ENCODE measurements at regions not wholly inside any gene's neighbourhood (a gene's known extent, or its start where the extent isn't known, plus 50 kb on each side); places are given as distances from the start of the nearest gene placed in this dataset.

DNA sequence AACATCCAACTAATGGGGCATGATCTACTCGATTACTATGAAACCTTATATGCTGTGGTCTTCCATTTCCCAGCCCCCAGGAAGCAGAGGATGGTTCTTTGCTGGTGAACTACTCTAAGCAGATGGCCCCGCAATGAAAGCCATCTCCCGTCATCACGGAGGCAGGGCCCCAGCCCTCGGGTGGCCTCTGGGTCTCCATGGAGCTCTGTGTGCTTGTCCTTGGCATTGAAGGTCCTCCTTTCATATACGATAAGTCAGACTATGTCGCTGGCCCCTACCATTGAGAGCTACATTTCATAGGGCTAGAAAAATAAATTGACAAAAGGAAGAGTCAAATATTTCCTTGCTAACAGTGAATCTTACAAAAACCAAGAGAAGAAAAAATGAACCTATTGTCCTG lies 416.8 kb downstream of the CMPK2 start:
- no peaks in the 10 kb centered on the region for H3K79me2 ChIP-seq (ENCODE audit: low read length)
- H4K20me1 ChIP-seq (ENCODE audit: low read length): no peaks in the 10 kb centered on the region
- no peak overlapping the region for H2AFZ ChIP-seq (ENCODE audit: low read length)
- no peak overlapping the region for H3K27ac ChIP-seq (ENCODE audit: low read length)
- H3K27me3 ChIP-seq (ENCODE audit: low read length): no peaks in the 10 kb centered on the region
- TF ChIP-seq CTCF (conservative IDR thresholded peaks at IDR 0.05; ENCODE audit: low read depth, low read length): no peak
- no peak for TF ChIP-seq EZH2phosphoT487 (IDR thresholded peaks at IDR 0.05; ENCODE audit: borderline replicate concordance, low read length)
- TF ChIP-seq EZH2 (IDR thresholded peaks at IDR 0.05; ENCODE audit: low read length, unreplicated experiment): no peak
- no peak for ATAC-seq
- no peaks in the 10 kb centered on the region for H3K36me3 ChIP-seq (ENCODE audit: low read depth, low read length)
- no peak for DNase-seq
- no peaks in the 10 kb centered on the region for H3K9me2 ChIP-seq (replicated peaks; ENCODE audit: low read length)
- no peaks in the 10 kb centered on the region for H3K4me1 ChIP-seq (ENCODE audit: insufficient read depth, low read length)
- H3K9me3 ChIP-seq (ENCODE audit: low read length): no peaks in the 10 kb centered on the region
- intact Hi-C loops (cut with micrococcal nuclease): no loop called here
- H3F3A ChIP-seq (ENCODE audit: low read length, unreplicated experiment): no peaks in the 10 kb centered on the region
- ChIA-PET CTCF (no interaction called here), POLR2A (ENCODE audit: unreplicated experiment) (no interaction called here)
- BruUV-seq (replicated peaks): no TSS peak
- no peak overlapping the region for H3K9ac ChIP-seq (ENCODE audit: low read length)
- H3K4me3 ChIP-seq (ENCODE audit: low read length): no peak overlapping the region
- H3K4me2 ChIP-seq (ENCODE audit: low read length): no peak overlapping the region

DNA sequence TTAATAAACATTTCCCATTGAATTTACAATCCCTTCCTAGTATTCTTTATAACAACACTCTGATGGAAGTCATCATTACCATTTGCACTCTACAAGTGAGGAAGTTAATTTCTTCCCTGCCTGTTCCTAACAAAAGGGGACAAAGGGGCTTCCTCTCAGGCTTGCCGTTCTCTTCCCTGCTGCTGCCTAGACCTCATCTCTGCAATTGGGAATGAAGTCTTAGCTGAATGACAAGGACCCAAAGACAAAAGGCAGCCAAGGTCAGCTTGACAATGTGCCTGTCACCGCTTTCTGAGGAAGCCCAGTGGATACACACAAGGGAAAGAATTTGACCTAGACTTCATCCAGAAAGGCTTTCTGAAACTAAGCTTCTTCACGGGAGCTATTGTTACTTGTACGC lies 416.4 kb downstream of the CMPK2 start:
- no TSS peak for BruUV-seq (replicated peaks)
- no peak overlapping the region for H3K4me3 ChIP-seq (ENCODE audit: low read length)
- no peaks in the 10 kb centered on the region for H3K9me3 ChIP-seq (ENCODE audit: low read length)
- H3F3A ChIP-seq (ENCODE audit: low read length, unreplicated experiment): no peaks in the 10 kb centered on the region
- no peaks in the 10 kb centered on the region for H3K9me2 ChIP-seq (replicated peaks; ENCODE audit: low read length)
- H4K20me1 ChIP-seq (ENCODE audit: low read length): no peaks in the 10 kb centered on the region
- CTCF ChIA-PET: no interaction called here
- H3K36me3 ChIP-seq (ENCODE audit: low read depth, low read length): no peaks in the 10 kb centered on the region
- H3K4me2 ChIP-seq (ENCODE audit: low read length): no peak overlapping the region
- no peak overlapping the region for H2AFZ ChIP-seq (ENCODE audit: low read length)
- no peak for TF ChIP-seq CTCF (conservative IDR thresholded peaks at IDR 0.05; ENCODE audit: low read depth, low read length)
- no peak for TF ChIP-seq EZH2phosphoT487 (IDR thresholded peaks at IDR 0.05; ENCODE audit: borderline replicate concordance, low read length)
- TF ChIP-seq EZH2 (IDR thresholded peaks at IDR 0.05; ENCODE audit: low read length, unreplicated experiment): no peak
- POLR2A ChIA-PET (ENCODE audit: unreplicated experiment): no interaction called here
- no peaks in the 10 kb centered on the region for H3K79me2 ChIP-seq (ENCODE audit: low read length)
- no peaks in the 10 kb centered on the region for H3K27me3 ChIP-seq (ENCODE audit: low read length)
- no peak overlapping the region for H3K27ac ChIP-seq (ENCODE audit: low read length)
- no peak overlapping the region for H3K9ac ChIP-seq (ENCODE audit: low read length)
- intact Hi-C loops (cut with micrococcal nuclease): no loop called here
- ATAC-seq: no peak
- no peaks in the 10 kb centered on the region for H3K4me1 ChIP-seq (ENCODE audit: insufficient read depth, low read length)
- DNase-seq: no peak

DNA sequence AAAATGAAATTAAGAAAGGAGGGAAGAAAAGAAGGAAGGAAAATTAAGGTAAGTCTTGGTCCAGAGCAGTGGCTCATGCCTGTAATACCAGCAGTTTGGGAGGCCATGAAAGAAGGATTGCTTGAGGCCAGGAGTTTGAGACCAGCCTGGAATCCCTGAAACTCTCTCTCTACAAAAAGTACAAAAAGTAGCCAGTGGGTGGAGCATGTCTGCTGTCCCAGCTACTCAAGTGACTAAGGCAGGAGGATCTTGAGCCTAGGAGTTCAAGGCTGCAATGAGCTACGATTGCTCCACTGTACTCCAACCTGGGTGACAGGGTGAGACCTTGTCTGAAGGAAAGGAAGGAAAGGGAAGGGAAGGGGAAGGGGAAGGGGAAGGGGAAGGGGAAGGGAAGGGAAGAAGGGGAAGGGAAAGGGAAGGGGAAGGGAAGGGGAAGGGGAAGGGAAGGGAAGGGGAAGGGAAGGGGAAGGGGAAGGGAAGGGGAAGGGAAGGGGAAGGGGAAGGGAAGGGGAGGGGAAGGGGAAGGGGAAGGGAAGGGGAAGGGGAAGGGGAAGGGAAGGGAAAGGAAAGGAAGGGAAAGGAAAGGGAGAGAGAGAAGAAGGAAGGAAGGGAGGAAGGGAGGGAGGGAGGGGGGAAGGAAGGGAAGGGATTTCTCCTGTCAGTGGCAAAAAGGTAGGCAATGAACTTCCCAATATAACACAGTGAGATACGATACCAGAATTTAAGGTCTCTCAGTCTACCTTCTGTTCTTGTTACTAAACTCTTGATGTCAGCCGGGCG lies 412.8 kb downstream of the CMPK2 start:
- Histone ChIP-seq H3K79me2 (ENCODE audit: low read length) (no peaks in the 10 kb centered on the region), H3K9me2 (replicated peaks; ENCODE audit: low read length) (no peaks in the 10 kb centered on the region), H3K4me2 (ENCODE audit: low read length) (no peak overlapping the region), H3K36me3 (ENCODE audit: low read depth, low read length) (no peaks in the 10 kb centered on the region), H3K27ac (ENCODE audit: low read length) (no peak overlapping the region), H4K20me1 (ENCODE audit: low read length) (no peaks in the 10 kb centered on the region), H3K9me3 (ENCODE audit: low read length) (no peaks in the 10 kb centered on the region), H3K4me3 (ENCODE audit: low read length) (no peak overlapping the region), H3K9ac (ENCODE audit: low read length) (no peak overlapping the region), H3F3A (ENCODE audit: low read length, unreplicated experiment) (no peaks in the 10 kb centered on the region), H2AFZ (ENCODE audit: low read length) (no peak overlapping the region), H3K4me1 (ENCODE audit: insufficient read depth, low read length) (no peaks in the 10 kb centered on the region), H3K27me3 (ENCODE audit: low read length) (no peaks in the 10 kb centered on the region)
- ATAC-seq (no peak), DNase-seq (peak; percentile 5)
- BruUV-seq (replicated peaks): no TSS peak
- TF ChIP-seq EZH2 (IDR thresholded peaks at IDR 0.05; ENCODE audit: low read length, unreplicated experiment): no peak
- TF ChIP-seq EZH2phosphoT487 (IDR thresholded peaks at IDR 0.05; ENCODE audit: borderline replicate concordance, low read length): no peak
- TF ChIP-seq CTCF (conservative IDR thresholded peaks at IDR 0.05; ENCODE audit: low read depth, low read length): no peak
- CTCF ChIA-PET: no interaction called here
- intact Hi-C loops (cut with micrococcal nuclease): no loop called here
- POLR2A ChIA-PET (ENCODE audit: unreplicated experiment): no interaction called here
